ENCODE measurements at regions not wholly inside any gene's neighbourhood (a gene's known extent, or its start where the extent isn't known, plus 50 kb on each side); places are given as distances from the start of the nearest gene placed in this dataset.
"Not testable (repeated sequence)": the region's sequence is repeated elsewhere in the genome, so short reads cannot be mapped to it uniquely, and the experiment has no call there.

- H3K36me3 Mint-ChIP-seq (ENCODE audit: low read depth, unreplicated experiment); H3K4me1 Mint-ChIP-seq (ENCODE audit: unreplicated experiment); H3K4me3 Mint-ChIP-seq (ENCODE audit: unreplicated experiment); H3K27ac Mint-ChIP-seq (ENCODE audit: unreplicated experiment); DNase-seq (ENCODE audit: low spot score): not testable (repeated sequence)
- Mint-ChIP-seq H3K27me3 (ENCODE audit: unreplicated experiment) (peaks cover 17% of the 10 kb centered on the region), H3K9me3 (ENCODE audit: unreplicated experiment) (peaks cover 16% of the 10 kb centered on the region)
Measured at GRCh38 chr16:33712851-33713709, 253.7 kb downstream of the TP53TG3F start.

- H3K4me3 Mint-ChIP-seq (ENCODE audit: unreplicated experiment), result peak overlapping the region; percentile 37
Measured at GRCh38 chr16:33713710-33714538, 254.5 kb downstream of the TP53TG3F start.

GRCh38 chr16:33731167-33731566, 271.8 kb downstream of the TP53TG3F start:
- not testable (repeated sequence) for H3K9me3 Mint-ChIP-seq (ENCODE audit: unreplicated experiment); H3K27ac Mint-ChIP-seq (ENCODE audit: unreplicated experiment); H3K36me3 Mint-ChIP-seq (ENCODE audit: low read depth, unreplicated experiment); H3K4me1 Mint-ChIP-seq (ENCODE audit: unreplicated experiment); H3K27me3 Mint-ChIP-seq (ENCODE audit: unreplicated experiment); H3K4me3 Mint-ChIP-seq (ENCODE audit: unreplicated experiment); DNase-seq (ENCODE audit: low spot score)

More at GRCh38 chr16:33713710-33714538, 254.5 kb downstream of the TP53TG3F start:
- H3K27ac Mint-ChIP-seq (ENCODE audit: unreplicated experiment); DNase-seq (ENCODE audit: low spot score); H3K4me1 Mint-ChIP-seq (ENCODE audit: unreplicated experiment); H3K36me3 Mint-ChIP-seq (ENCODE audit: low read depth, unreplicated experiment): not testable (repeated sequence)
- Mint-ChIP-seq H3K9me3 (ENCODE audit: unreplicated experiment) (peaks cover 13% of the 10 kb centered on the region), H3K27me3 (ENCODE audit: unreplicated experiment) (peaks cover 17% of the 10 kb centered on the region)

- not testable (repeated sequence) for DNase-seq (ENCODE audit: low spot score); H3K9me3 Mint-ChIP-seq (ENCODE audit: unreplicated experiment); H3K27ac Mint-ChIP-seq (ENCODE audit: unreplicated experiment); H3K4me1 Mint-ChIP-seq (ENCODE audit: unreplicated experiment); H3K4me3 Mint-ChIP-seq (ENCODE audit: unreplicated experiment); H3K36me3 Mint-ChIP-seq (ENCODE audit: low read depth, unreplicated experiment); H3K27me3 Mint-ChIP-seq (ENCODE audit: unreplicated experiment)
Measured at GRCh38 chr16:33734650-33735049, 275.2 kb downstream of the TP53TG3F start.

GRCh38 chr16:33766869-33767765, 307.7 kb downstream of the TP53TG3F start:
- H3K27ac Mint-ChIP-seq (ENCODE audit: unreplicated experiment); DNase-seq (ENCODE audit: low spot score); H3K36me3 Mint-ChIP-seq (ENCODE audit: low read depth, unreplicated experiment); H3K27me3 Mint-ChIP-seq (ENCODE audit: unreplicated experiment); H3K4me3 Mint-ChIP-seq (ENCODE audit: unreplicated experiment); H3K4me1 Mint-ChIP-seq (ENCODE audit: unreplicated experiment); H3K9me3 Mint-ChIP-seq (ENCODE audit: unreplicated experiment): not testable (repeated sequence)

- H3K9me3 Mint-ChIP-seq (ENCODE audit: unreplicated experiment); DNase-seq (ENCODE audit: low spot score); H3K27me3 Mint-ChIP-seq (ENCODE audit: unreplicated experiment); H3K27ac Mint-ChIP-seq (ENCODE audit: unreplicated experiment); H3K4me3 Mint-ChIP-seq (ENCODE audit: unreplicated experiment); H3K36me3 Mint-ChIP-seq (ENCODE audit: low read depth, unreplicated experiment); H3K4me1 Mint-ChIP-seq (ENCODE audit: unreplicated experiment): not testable (repeated sequence)
Measured at GRCh38 chr16:33768710-33769109, 309.3 kb downstream of the TP53TG3F start.

- H3K27ac Mint-ChIP-seq (ENCODE audit: unreplicated experiment); H3K27me3 Mint-ChIP-seq (ENCODE audit: unreplicated experiment); H3K9me3 Mint-ChIP-seq (ENCODE audit: unreplicated experiment); H3K4me3 Mint-ChIP-seq (ENCODE audit: unreplicated experiment); H3K36me3 Mint-ChIP-seq (ENCODE audit: low read depth, unreplicated experiment); DNase-seq (ENCODE audit: low spot score); H3K4me1 Mint-ChIP-seq (ENCODE audit: unreplicated experiment): not testable (repeated sequence)
Measured at GRCh38 chr16:33769180-33769846, 309.9 kb downstream of the TP53TG3F start.

GRCh38 chr16:33770478-33770877, 311.1 kb downstream of the TP53TG3F start:
- H3K36me3 Mint-ChIP-seq (ENCODE audit: low read depth, unreplicated experiment); H3K27me3 Mint-ChIP-seq (ENCODE audit: unreplicated experiment); H3K4me1 Mint-ChIP-seq (ENCODE audit: unreplicated experiment); DNase-seq (ENCODE audit: low spot score); H3K27ac Mint-ChIP-seq (ENCODE audit: unreplicated experiment); H3K4me3 Mint-ChIP-seq (ENCODE audit: unreplicated experiment): not testable (repeated sequence)
- peaks cover 11% of the 10 kb centered on the region for H3K9me3 Mint-ChIP-seq (ENCODE audit: unreplicated experiment)

- not testable (repeated sequence) for H3K27me3 Mint-ChIP-seq (ENCODE audit: unreplicated experiment); H3K36me3 Mint-ChIP-seq (ENCODE audit: low read depth, unreplicated experiment); DNase-seq (ENCODE audit: low spot score); H3K4me1 Mint-ChIP-seq (ENCODE audit: unreplicated experiment); H3K27ac Mint-ChIP-seq (ENCODE audit: unreplicated experiment); H3K4me3 Mint-ChIP-seq (ENCODE audit: unreplicated experiment)
- peaks cover 11% of the 10 kb centered on the region for H3K9me3 Mint-ChIP-seq (ENCODE audit: unreplicated experiment)
Measured at GRCh38 chr16:33771211-33771610, 311.8 kb downstream of the TP53TG3F start.

GRCh38 chr16:33773966-33774365, 314.6 kb downstream of the TP53TG3F start:
- not testable (repeated sequence) for H3K4me3 Mint-ChIP-seq (ENCODE audit: unreplicated experiment); H3K36me3 Mint-ChIP-seq (ENCODE audit: low read depth, unreplicated experiment); H3K4me1 Mint-ChIP-seq (ENCODE audit: unreplicated experiment); H3K27me3 Mint-ChIP-seq (ENCODE audit: unreplicated experiment); DNase-seq (ENCODE audit: low spot score); H3K27ac Mint-ChIP-seq (ENCODE audit: unreplicated experiment)
- H3K9me3 Mint-ChIP-seq (ENCODE audit: unreplicated experiment), result peaks cover 11% of the 10 kb centered on the region

- H3K36me3 Mint-ChIP-seq (ENCODE audit: low read depth, unreplicated experiment); DNase-seq (ENCODE audit: low spot score); H3K4me1 Mint-ChIP-seq (ENCODE audit: unreplicated experiment); H3K4me3 Mint-ChIP-seq (ENCODE audit: unreplicated experiment); H3K27ac Mint-ChIP-seq (ENCODE audit: unreplicated experiment); H3K27me3 Mint-ChIP-seq (ENCODE audit: unreplicated experiment): not testable (repeated sequence)
- H3K9me3 Mint-ChIP-seq (ENCODE audit: unreplicated experiment), result peaks cover 11% of the 10 kb centered on the region
Measured at GRCh38 chr16:33774724-33775123, 315.3 kb downstream of the TP53TG3F start.

All from endothelial cell (in vitro differentiated cells).